Osteoblast (primary cell): ENCODE measurements at regions not wholly inside any gene's neighbourhood (a gene's known extent, or its start where the extent isn't known, plus 50 kb on each side); places are given as distances from the start of the nearest gene placed in this dataset.

ENCODE experiments used
- DNase-seq: peaks from one replicate; pipeline ENCODE4 v3.0.0; 2011; ENCODE audit warnings: low spot score, mixed read lengths; ENCODE audit not compliant: insufficient read length; ENCODE audit errors: missing footprints
- H2AFZ ChIP-seq: 2 replicates; pipeline ENCODE4 v1.6.0; 2011; ENCODE audit warnings: mild to moderate bottlenecking, low read length
- H3K27ac ChIP-seq: 2 replicates; pipeline ENCODE4 v1.5.1; 2011; ENCODE audit warnings: mild to moderate bottlenecking, low read depth, low read length, moderate library complexity
- H3K27me3 ChIP-seq: 2 replicates; pipeline ENCODE4 v1.6.0; 2012; ENCODE audit warnings: mild to moderate bottlenecking, control low read depth, inconsistent platforms, low read length, moderate library complexity; ENCODE audit not compliant: insufficient read depth
- H3K36me3 ChIP-seq: 2 replicates; pipeline ENCODE4 v1.5.1; 2011; ENCODE audit warnings: mild to moderate bottlenecking, low read length, control low read depth, moderate library complexity; ENCODE audit not compliant: insufficient read depth
- H3K4me1 ChIP-seq: 2 replicates; pipeline ENCODE4 v1.5.1; 2011; ENCODE audit warnings: mild to moderate bottlenecking, low read length, control low read depth, moderate library complexity; ENCODE audit not compliant: insufficient read depth
- H3K4me2 ChIP-seq: 2 replicates; pipeline ENCODE4 v1.6.0; 2011; ENCODE audit warnings: mild to moderate bottlenecking, low read length; ENCODE audit not compliant: insufficient read depth
- H3K4me3 ChIP-seq: fragments of 200-600 bp; sonication (generic); 3 replicates; pipeline ENCODE4 v1.5.1; 2012; ENCODE audit warnings: mild to moderate bottlenecking, low read length, inconsistent platforms; ENCODE audit not compliant: insufficient read depth
- H3K79me2 ChIP-seq: 2 replicates; pipeline ENCODE4 v1.6.0; 2012; ENCODE audit warnings: mild to moderate bottlenecking, low read length, control low read depth, inconsistent platforms; ENCODE audit not compliant: insufficient read depth
- H3K9me3 ChIP-seq: 2 replicates; pipeline ENCODE4 v1.5.1; 2011; ENCODE audit warnings: low read depth, low read length, control low read depth
- H4K20me1 ChIP-seq: 2 replicates; pipeline ENCODE4 v1.6.0; 2012; ENCODE audit warnings: mild to moderate bottlenecking, low read length, control low read depth; ENCODE audit not compliant: insufficient read depth
- TF ChIP-seq, protein P1 (sequence below): IDR thresholded peaks from 2 replicates; pipeline ENCODE4 v1.5.1; 2011; ENCODE audit warnings: mild to moderate bottlenecking, low read depth, low read length, moderate library complexity; ENCODE audit errors: extremely low read depth

DNA sequence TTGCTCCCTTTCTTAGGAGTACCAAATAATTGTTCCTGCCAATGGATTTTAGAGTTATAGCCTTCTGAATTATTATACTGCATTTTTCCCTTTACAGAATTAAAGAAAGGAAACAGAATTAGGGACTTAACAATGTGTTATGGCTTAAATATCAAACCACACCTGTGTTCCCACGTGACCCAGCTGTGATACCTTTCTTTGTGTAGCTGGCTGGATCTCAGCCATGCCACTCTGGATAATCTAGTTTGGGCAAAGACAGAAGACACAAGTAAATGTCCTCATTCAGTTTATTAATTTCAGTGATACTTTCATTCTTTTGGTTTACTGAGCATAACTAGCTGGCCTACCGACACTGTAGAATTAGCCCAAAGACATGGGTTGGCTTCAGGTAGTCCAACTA lies 417.2 kb upstream of the ADAMTS16 start:
- Histone ChIP-seq H2AFZ (no peak overlapping the region), H4K20me1 (no peaks in the 10 kb centered on the region), H3K36me3 (no peaks in the 10 kb centered on the region), H3K27me3 (no peaks in the 10 kb centered on the region), H3K9me3 (peaks cover 3% of the 10 kb centered on the region), H3K4me3 (no peak overlapping the region), H3K4me1 (no peaks in the 10 kb centered on the region), H3K27ac (no peak overlapping the region), H3K79me2 (no peaks in the 10 kb centered on the region), H3K4me2 (no peak overlapping the region)
- DNase-seq, result no peak
- TF ChIP-seq, protein P1, sequence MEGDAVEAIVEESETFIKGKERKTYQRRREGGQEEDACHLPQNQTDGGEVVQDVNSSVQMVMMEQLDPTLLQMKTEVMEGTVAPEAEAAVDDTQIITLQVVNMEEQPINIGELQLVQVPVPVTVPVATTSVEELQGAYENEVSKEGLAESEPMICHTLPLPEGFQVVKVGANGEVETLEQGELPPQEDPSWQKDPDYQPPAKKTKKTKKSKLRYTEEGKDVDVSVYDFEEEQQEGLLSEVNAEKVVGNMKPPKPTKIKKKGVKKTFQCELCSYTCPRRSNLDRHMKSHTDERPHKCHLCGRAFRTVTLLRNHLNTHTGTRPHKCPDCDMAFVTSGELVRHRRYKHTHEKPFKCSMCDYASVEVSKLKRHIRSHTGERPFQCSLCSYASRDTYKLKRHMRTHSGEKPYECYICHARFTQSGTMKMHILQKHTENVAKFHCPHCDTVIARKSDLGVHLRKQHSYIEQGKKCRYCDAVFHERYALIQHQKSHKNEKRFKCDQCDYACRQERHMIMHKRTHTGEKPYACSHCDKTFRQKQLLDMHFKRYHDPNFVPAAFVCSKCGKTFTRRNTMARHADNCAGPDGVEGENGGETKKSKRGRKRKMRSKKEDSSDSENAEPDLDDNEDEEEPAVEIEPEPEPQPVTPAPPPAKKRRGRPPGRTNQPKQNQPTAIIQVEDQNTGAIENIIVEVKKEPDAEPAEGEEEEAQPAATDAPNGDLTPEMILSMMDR, result no peak

DNA sequence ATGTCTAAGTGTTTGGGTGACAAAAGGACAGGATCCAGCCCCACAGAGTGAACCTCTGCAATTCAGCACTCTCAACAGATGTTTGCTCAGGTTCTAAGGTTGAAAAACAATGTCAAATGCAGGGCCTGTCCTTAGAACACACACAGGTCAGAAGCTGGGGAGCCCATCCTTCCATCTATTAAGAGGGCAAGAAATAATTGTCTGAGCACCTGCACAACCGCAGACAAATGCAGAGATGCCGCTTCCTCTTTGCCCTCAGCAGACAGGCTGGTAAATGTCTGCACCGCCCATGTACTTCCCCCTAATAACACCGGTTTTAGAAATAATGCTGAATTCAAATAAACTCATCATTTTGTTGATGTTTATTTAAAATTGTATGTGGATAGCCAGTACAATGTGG lies 414.5 kb upstream of the ADAMTS16 start:
- no peak overlapping the region for H3K4me3 ChIP-seq
- no peaks in the 10 kb centered on the region for H4K20me1 ChIP-seq
- H3K27me3 ChIP-seq, result no peaks in the 10 kb centered on the region
- H3K36me3 ChIP-seq, result no peaks in the 10 kb centered on the region
- TF ChIP-seq, protein P1, result no peak
- H2AFZ ChIP-seq, result no peak overlapping the region
- DNase-seq, result no peak
- H3K4me1 ChIP-seq, result no peaks in the 10 kb centered on the region
- H3K27ac ChIP-seq, result no peak overlapping the region
- H3K79me2 ChIP-seq, result no peaks in the 10 kb centered on the region
- H3K9me3 ChIP-seq, result peaks cover 1% of the 10 kb centered on the region
- no peak overlapping the region for H3K4me2 ChIP-seq

DNA sequence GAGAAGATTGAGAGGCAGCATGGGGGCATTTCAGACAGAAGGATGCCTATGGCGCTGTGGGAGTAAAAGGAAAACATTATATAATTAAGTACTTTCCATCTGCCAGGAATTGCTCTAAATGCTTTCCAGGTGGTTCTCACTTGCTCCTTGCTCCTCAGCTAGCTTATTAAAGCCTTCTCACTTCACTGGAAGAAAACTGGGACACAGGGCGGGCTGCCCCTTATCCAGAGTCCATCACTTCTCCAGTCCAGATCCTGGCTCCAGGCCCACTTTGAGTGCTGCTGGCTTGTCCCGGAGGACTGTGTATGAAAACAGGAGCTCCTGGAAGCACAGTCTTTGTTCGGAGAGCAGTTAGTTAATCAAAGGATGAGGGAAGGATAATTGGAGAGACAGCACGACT lies 409.9 kb upstream of the ADAMTS16 start:
- Histone ChIP-seq H3K9me3 (peaks cover 2% of the 10 kb centered on the region), H3K4me3 (no peak overlapping the region), H3K27me3 (no peaks in the 10 kb centered on the region), H3K4me1 (no peaks in the 10 kb centered on the region), H3K79me2 (no peaks in the 10 kb centered on the region), H3K27ac (no peak overlapping the region), H4K20me1 (no peaks in the 10 kb centered on the region), H3K36me3 (no peaks in the 10 kb centered on the region), H2AFZ (no peak overlapping the region), H3K4me2 (no peak overlapping the region)
- TF ChIP-seq, protein P1, result no peak
- no peak for DNase-seq

DNA sequence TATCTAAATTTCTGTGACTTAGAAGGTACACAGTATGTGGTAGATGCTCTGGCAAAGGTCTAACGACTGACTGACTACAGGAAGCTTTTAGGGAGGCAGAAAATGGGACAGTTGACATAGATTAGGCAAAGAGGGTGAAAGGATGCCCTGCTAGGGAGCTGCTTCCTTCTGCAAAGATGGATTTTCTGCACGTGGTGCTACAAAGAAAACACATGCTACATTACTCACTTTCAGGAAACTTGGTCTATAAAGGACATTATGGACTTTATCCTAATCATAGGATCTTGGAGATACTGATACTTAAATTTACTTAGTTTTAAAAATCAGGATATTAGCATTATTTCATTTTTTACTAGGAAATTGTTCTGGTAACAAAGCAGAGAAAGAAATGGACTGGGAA lies 405.8 kb upstream of the ADAMTS16 start:
- Histone ChIP-seq H3K9me3 (peaks cover 2% of the 10 kb centered on the region), H2AFZ (no peak overlapping the region), H3K36me3 (no peaks in the 10 kb centered on the region), H4K20me1 (no peaks in the 10 kb centered on the region), H3K79me2 (no peaks in the 10 kb centered on the region), H3K4me3 (no peak overlapping the region), H3K27ac (no peak overlapping the region), H3K4me1 (no peaks in the 10 kb centered on the region), H3K4me2 (no peak overlapping the region), H3K27me3 (no peaks in the 10 kb centered on the region)
- TF ChIP-seq, protein P1, result no peak
- DNase-seq, result no peak
